GM19397 (cell line): ENCODE measurements at regions not wholly inside any gene's neighbourhood (a gene's known extent, or its start where the extent isn't known, plus 50 kb on each side); places are given as distances from the start of the nearest gene placed in this dataset.

Experiments used
- ATAC-seq: cut with Tn5 transposase; IDR thresholded peaks from one replicate; pipeline ENCODE4 v1.9.1; 2021; ENCODE audit warnings: mild to moderate bottlenecking, moderate library complexity; ENCODE audit not compliant: unreplicated experiment

DNA sequence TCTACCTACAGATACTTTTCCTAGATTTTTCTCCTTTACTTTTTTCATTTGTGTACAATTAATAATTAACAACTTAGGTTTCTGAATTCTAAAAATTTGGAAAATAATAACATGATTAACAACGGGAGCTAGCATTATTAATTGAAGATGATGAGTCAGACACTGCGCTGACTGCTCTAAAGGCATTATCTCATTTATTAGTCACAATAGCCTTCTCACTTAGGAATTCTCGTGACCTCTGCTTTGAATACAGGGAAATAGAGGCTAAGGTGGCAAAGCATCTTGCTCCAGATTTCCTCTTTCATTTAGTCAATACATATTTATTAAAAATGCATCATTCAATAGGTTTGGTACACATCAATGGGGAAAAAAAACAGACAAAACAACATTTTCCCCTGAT is 441.3 kb downstream of the PCDH18 start:
- no peak for ATAC-seq

DNA sequence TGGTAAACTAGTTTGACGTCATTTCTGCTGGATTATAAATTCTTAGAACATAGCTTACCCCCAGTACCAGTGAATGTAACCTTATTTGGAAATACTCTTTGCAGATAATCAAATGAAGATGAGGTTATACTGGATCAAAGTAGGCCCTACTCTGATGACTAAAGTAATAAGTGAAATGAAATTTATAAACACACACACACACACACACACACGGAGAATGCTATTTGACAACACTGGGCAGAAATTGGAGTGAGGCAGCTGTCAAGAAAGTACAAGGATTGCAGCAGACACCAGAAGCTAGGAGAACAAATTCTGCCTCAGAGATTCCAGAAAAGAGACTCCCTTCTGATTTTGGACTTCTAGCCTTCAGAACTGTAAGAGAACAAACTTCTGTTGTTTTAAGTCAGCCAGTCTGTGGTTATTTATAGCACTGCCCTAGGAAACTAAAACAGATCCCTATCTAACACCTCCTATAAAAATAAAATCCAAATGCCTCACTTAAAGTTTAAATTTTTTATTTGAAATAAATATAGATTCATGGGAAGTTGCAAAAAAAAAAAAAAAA is 448.6 kb downstream of the PCDH18 start:
- ATAC-seq, result no peak

- ATAC-seq, result no peak
Measured at GRCh38 chr4:137082061-137082460, 450.2 kb downstream of the PCDH18 start.

GRCh38 chr4:137076908-137077307 is 455.4 kb downstream of the PCDH18 start:
- ATAC-seq, result no peak

DNA sequence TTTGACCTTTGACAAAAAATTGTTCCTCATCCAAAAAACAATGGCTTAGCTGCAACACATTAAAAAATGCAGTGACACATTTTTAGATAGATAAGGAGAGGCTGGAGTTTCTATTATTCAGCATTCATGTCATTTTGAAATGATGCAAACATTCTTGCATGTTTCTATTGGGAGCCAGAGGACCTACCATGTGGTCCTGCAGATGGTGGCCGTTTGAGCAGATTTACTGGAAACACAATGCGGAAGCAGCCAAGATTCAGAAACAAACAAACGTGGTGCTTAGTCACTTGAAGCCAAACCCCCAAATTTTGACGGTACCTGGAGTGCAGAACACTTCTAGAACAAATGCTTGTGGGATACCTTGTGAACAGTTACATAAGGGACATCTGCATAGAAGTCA is 456.7 kb downstream of the PCDH18 start:
- ATAC-seq, result no peak

- ATAC-seq, result no peak
Measured at GRCh38 chr4:137070614-137071013, 461.7 kb downstream of the PCDH18 start.

DNA sequence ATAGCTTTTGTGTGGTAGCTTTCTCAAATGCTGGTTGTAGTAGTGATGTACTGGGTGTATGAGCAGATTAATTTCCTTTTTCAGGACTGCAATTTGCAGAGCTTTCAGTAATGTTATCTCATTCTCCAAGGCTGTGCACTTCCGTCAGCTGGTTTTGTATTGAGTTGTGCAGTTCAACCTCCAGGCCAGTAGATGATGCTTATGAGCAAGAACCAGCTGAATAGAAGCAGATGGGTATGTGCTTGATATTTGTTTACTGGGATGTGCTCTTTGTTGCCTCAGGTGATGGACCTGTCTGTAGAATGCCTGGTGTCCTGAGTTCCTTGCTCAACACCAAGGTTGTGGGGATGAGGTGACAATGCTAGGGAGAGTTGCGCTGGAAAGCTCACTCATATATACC is 462.8 kb downstream of the PCDH18 start:
- peak; percentile 51 for ATAC-seq

DNA sequence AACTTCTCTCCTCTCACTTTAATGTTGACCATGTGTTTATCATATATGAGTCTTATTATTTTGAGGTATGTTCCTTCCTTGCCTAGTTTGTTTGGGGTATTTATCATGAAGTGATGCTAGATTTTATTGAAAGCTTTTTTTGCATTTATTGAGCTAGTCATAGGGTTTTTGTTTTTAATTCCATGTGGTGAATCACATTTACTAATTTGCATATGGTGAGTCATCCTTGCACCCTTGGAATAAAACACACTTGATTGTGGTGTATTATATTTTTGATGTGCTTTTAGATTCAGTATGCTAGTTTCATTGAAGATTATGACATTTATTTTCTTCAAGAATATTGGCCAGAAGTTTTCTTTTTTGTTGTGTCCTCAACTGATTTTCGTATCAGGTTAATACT is 464.6 kb downstream of the PCDH18 start:
- no peak for ATAC-seq

- ATAC-seq, result no peak
Measured at GRCh38 chr4:137065311-137065710, 467.0 kb downstream of the PCDH18 start.

- ATAC-seq, result no peak
Measured at GRCh38 chr4:137063961-137064360, 468.3 kb downstream of the PCDH18 start.

GRCh38 chr4:137043184-137043583 is 489.1 kb downstream of the PCDH18 start:
- no peak for ATAC-seq

- no peak for ATAC-seq
Measured at GRCh38 chr4:137039370-137039769, 492.9 kb downstream of the PCDH18 start.

GRCh38 chr4:137032222-137032621 is 500.1 kb downstream of the PCDH18 start:
- no peak for ATAC-seq

- ATAC-seq, result no peak
Measured at GRCh38 chr4:137029026-137029425, 503.3 kb downstream of the PCDH18 start.

DNA sequence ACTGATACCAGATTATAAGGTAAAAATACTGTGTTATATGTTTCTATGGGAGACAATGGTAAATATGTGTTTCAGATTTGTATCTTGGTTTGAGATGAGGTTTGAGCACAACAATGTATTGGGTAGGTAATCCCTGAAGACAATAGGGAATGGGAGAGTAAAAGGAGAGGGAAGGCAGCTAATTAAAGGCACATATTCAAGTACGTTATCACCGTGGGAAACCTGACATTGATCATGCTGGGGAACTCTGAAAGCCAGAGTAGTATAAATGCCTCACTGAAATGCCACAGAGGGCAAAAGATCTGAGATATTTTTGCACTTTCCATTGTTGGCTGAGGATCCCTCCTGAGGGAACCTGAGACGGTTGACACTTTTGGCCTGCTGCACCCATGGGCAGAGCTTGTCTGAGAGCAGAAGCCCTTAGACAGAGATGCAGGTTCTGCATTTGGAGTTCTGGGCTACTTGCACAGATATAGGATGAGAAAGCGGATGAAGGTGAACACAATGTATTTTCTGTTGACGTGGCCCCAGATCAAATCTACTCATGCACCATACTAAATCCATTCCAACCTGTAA is 506.7 kb downstream of the PCDH18 start:
- no peak for ATAC-seq

GRCh38 chr4:137015426-137016409 is 516.6 kb downstream of the PCDH18 start:
- no peak for ATAC-seq

DNA sequence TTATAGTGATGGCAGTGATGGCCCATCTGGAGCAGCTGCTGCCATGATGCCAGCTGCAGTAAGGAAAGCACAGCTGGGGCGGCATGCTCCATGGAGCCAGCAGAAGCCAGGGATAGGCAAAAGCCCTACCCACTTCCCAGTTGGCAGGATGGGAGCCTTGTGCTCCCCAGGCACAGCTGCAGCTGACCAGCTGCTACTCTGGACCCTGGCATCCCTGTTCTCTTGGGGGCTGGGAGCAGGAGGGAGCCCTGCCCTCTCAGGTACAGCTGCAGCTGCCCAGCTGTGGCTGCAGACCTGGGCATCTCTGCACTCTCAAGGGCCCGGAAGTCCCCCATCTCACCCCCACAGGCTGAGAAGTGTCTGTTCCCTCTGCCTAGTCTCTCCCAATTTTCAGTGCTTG is 531.9 kb downstream of the PCDH18 start:
- no peak for ATAC-seq

DNA sequence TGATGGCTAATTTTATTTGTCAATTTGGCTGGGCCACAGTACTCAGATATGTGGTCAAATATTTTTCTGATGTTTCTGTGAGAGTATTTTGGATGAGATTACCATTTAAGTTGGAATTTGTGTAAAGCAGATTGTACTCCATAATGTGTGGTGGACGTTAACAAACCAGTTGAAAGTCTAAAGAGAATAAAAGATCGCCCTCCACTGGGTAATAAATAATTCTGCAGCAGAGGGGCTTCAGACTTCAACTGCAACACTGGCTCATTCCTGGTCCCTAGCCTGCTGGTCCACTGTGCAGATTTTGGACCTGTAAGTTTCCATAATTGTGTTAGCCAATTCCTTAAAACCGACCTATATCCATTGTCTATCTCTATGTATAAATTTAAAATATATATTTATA is 540.3 kb downstream of the PCDH18 start:
- ATAC-seq, result no peak

GRCh38 chr4:136985683-136986082 is 546.6 kb downstream of the PCDH18 start:
- ATAC-seq, result no peak

- no peak for ATAC-seq
Measured at GRCh38 chr4:136967069-136967468, 565.2 kb downstream of the PCDH18 start.

DNA sequence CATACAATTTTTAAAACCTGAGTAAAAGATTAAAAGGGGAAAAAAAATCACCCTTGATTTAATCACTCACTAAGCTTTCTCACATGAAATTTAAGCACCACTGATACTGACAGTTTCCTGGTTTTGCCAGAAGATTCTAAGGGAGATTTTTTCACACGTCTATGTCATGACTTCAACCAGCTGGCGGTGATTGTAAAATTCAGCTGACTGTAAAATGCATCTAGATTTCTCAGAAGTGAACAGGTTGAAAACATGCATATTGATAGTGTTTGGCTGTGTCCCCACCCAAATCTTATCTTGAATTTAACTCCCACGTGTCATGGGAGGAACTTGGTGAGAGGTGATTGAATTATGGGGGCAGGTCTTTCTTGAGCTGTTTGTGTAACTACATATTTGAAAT is 566.8 kb downstream of the PCDH18 start:
- no peak for ATAC-seq

- no peak for ATAC-seq
Measured at GRCh38 chr4:136962868-136963267, 569.4 kb downstream of the PCDH18 start.
